ENCODE measurements at regions not wholly inside any gene's neighbourhood (a gene's known extent, or its start where the extent isn't known, plus 50 kb on each side); places are given as distances from the start of the nearest gene placed in this dataset.

DNA sequence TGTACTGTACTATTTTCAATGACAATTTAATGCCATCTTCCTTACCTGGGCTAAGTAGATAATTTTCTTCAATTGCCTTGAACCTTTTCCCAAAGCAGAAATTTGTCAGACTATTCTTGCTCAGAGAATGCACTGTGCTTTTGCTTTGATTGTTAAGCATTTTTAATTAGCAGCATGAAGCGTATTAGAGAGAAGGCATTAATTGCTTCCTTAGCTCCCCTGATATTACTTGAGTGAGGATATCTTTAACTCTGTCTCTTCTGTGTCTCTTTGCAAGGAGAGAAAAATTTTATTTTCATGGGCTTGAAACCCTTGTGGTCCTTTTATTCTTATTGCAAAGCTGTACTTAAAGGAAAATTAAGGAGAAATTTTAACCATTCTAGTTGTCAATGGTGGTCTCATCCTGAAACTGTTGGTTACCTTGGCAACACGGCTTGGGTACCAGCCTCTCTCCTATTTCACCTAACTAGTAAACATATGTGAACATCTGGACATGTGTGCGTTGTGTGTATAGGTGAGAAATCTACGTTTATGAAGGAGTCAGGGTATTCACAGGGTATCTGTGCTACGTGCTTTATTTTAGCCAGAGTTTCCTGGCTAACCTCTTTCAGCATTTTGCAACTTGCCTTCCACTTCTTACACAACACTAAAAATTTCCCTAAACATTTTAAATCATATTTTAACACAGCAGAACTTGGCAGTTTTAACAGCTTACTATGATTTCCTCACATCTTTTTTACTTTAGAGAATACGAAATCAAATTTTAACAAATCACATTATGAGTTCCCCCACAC is 225.5 kb downstream of the KLF5 start:
- no peak for DNase-seq

DNA sequence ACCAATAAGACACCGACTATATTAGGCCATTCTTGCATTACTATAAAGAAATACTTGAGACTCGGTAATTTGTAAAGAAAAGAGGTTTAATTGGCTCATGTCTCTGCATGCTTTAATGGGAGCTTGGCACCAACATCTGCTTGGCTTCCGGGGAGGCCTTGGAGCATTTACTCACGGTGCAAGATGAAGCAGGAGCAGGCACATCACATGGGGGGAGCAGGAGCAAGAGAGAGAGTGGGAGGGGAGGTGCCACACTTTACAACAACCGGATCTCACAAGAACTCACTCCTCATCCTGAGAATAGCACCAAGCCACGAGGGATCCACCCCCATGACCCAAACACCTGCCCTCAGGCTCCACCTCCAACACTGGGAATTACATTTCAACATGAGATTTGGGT is 224.8 kb downstream of the KLF5 start:
- no peak for DNase-seq

DNA sequence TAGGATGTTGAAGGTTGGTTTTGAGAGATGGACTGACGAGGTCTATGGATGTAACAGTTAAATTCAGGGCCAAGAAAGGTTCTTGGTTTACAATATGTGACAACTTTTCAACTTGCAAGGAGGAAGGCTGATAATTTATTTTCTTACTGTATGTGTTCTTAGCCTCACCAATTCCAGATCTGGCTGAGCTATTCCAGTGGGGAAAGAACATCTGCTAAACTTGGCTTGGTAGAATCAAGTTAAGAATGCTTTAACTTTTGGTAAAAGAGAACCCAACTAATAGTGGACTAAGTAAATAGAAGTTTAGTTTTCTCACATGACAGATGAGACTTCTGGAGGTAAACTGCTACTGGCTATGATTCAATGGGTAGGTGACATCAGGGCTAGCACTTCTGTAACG is 222.9 kb downstream of the KLF5 start:
- no peak for DNase-seq

- DNase-seq, result no peak
These were observed 219.4 kb downstream of the KLF5 start for GRCh38 chr13:73278186-73278585.

DNA sequence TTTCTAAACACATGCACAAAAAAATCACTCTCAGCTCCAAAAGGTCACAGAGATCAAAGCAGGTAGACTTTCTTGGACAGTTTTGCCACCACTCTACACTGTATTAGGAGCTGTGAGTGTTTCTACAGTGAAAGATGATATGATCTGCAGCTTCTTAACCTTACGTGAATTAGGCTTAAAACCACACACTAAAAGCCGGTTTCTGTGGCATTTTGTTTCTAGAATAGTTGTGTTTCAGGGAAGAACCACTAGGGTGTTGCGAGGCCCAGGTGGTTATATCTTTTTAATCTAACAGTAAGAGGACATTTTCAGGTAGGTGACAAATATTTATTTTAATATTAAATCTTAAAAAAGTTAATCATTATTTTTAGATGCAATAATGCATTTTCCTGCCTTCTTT is 216.4 kb downstream of the KLF5 start:
- no peak for DNase-seq

DNA sequence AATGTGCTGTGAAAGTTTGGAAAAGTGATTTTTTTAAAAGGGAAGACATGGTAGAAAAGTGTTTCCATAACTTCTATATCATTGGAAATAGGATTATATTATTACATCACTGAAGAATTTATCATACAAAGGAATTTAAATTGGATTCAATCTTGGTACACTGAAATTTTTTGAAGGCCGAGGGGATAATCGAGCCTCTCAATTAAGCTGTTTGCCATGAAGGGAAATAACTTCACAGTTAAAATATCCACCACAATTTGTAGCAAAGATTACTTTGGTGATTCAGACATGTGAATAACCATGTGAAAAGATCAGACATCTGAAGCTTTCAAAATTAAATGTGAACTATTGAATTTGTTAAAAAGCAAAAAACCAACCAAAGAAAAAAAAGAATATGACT is 215.3 kb downstream of the KLF5 start:
- DNase-seq, result peak; percentile 15

- peak; percentile 66 for DNase-seq
These were observed 214.9 kb downstream of the KLF5 start for GRCh38 chr13:73273745-73274144.

GRCh38 chr13:73273276-73273675 is 214.5 kb downstream of the KLF5 start:
- no peak for DNase-seq

GRCh38 chr13:73272831-73273230 is 214.0 kb downstream of the KLF5 start:
- DNase-seq, result peak; percentile 32

GRCh38 chr13:73268306-73268705 is 209.5 kb downstream of the KLF5 start:
- DNase-seq, result peak; percentile 63

GRCh38 chr13:73266640-73267180 is 207.9 kb downstream of the KLF5 start:
- no peak for DNase-seq

DNA sequence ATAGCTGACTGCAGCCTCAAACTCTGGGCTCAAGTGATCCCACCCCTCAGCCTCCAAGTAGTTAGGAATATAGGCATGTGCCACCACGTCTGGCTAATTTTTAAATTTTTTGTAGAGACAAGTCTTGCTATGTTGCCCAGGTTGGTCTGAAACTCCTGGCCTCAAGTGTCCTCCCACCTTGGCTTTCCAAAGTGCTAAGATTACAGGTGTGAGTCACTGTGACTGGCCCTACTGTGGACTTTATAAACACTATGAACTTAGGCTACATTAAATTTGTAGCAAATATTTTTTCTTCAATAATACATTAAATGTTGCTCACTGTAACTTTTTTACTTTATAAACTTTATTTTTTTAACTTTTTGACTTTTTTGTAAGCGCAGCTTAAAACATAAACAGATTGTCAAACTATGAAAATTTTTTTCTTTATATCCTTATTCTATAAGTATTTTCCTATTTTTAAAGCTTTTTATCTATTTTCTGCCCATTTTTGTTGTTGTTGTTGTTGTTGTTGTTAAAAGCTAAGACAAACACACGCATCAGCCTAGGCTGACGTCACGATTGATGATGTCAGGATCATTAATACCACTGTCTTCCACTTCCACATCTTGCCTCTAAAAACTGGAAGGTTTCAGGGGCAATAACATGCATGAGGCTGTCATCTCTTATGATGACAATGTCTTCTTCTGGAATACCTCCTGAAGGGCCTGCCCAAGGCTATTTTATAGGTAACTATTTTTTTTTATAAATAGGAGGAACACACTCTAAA is 204.2 kb downstream of the KLF5 start:
- DNase-seq, result no peak

DNA sequence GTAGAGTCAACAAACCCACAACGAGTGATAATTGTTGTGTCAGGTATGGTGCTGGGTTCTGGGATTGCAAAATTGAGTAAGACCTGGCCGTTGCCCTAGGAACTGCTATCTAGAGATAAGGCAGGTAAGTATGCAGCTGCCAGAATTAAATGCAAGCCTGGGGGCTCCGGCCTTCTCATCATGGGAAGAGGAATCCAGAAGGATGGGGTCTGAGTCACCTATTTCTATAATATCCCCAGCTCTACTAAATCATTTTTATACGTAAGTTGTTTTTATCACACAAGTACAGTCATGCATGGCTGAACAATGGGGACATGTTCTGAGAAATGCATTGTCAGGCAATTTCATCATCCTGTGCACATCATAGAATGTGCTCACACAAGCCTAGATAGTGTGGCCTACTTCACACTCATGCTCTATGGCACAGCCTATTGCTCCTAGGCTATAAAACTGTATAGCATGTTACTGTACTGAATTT is 203.0 kb downstream of the KLF5 start:
- DNase-seq, result no peak

GRCh38 chr13:73259061-73260017 is 200.5 kb downstream of the KLF5 start:
- peak; percentile 56 for DNase-seq

DNA sequence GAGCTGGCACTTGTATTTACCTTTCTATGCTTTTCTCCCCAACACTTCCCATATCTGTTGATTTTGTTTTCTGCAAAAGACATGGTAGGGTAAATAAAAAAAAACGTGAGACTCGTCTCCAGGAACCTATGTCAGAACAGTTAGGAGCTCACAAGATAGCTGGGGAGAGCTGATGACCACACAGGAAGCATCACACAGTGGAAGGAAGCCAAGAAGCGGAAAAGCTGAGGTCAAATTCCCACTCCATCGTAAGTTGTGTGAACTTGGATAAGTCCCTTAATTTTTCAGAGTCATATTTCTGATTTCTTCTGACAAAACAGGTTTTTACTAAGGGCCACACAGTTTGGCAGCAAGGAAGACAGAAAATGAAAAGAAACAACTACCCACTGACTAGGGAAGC is 199.6 kb downstream of the KLF5 start:
- no peak for DNase-seq

- no peak for DNase-seq
These were observed 196.0 kb downstream of the KLF5 start for GRCh38 chr13:73254827-73255226.

DNA sequence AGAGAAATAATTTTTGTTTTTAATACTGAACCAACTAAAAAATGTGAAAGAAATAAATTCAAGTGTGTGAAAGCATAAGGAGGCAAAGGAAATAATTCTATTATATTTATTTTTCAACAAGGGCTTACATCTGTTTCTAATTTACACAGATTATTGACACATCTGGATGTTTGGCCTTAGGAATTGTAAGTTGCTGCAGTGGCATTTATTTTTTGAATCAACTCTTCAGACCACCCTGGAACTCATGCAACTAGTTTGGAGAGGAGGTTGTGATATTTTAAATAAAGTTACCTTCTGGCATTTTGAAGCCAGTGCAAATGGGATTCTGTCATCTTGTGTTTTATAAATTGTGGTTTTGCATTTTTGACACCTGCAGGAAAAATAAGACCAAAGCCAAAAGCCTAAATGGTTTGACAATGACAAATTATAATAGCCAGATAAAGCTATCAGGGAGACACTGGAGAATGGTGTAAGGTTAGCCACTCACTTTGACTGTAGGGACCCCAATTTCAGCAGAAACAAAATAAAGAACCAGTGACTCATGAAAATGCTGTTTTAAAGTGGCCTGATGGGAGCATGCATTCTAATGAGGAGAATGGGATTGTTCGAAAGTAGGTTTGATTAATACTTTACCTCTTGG is 192.9 kb downstream of the KLF5 start:
- DNase-seq, result no peak

GRCh38 chr13:73250061-73250460 is 191.3 kb downstream of the KLF5 start:
- DNase-seq, result no peak

DNA sequence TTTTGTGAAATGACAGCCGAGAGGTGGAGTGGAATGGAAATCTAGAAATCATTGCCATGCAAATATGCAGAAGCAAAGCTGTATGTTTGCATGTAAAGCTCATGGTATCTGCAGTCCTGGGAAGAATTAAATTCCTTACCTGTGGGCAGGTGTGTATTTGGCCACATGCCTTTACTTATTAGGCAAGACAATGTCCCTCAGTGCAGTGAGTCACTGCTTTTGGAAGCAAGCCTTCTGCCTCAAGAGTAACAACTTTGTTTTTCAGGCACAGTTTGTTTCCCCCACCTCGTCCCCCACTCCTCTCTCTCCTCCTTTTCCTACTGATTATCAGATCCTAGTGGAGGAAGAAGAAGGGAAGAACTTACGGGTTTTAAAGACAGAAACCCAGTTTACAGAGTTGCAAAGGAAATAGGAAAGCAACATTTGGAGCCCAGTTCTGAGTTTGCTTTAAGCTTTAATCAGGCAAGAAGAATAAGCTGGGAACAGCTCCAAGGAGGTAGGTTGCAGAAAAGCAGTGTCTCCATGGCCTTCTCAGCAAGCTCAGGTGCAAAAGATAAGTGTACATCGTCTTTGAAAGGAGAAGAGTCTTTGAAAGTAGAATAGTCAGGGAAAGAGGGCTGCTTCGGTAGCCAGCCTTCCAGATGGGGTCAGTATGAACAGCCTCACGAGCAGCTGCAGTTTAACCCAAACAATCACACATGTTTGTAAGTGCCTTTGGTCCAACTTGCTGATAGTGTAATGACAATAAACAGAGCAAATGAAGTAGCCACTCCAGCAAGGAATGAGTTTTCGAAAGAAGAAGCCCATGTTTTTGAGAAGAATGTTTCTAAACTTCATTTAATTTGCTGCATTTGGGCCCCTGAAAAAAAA is 190.1 kb downstream of the KLF5 start:
- peak; percentile 49 for DNase-seq

DNA sequence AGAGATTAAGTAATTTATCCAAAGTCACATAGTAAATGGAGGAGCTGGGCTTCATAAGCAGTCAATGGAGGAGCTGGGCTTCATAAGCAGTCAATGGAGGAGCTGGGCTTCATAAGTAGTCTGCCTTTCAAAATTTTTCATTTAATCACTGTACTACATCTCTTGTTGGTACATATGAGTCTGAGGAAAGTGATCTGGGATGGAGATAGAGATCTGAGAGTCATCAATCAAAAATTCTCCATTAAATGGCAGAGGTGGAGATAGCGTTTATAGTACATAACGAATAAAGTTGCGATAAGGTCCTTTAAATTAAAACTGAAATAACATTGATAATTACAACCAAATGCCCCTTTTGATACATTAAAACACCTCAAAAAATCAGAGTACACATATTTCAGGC is 189.3 kb downstream of the KLF5 start:
- DNase-seq, result no peak

GRCh38 chr13:73245246-73245645 is 186.4 kb downstream of the KLF5 start:
- no peak for DNase-seq
